ENCODE measurements at regions not wholly inside any gene's neighbourhood (a gene's known extent, or its start where the extent isn't known, plus 50 kb on each side); places are given as distances from the start of the nearest gene placed in this dataset.

DNA sequence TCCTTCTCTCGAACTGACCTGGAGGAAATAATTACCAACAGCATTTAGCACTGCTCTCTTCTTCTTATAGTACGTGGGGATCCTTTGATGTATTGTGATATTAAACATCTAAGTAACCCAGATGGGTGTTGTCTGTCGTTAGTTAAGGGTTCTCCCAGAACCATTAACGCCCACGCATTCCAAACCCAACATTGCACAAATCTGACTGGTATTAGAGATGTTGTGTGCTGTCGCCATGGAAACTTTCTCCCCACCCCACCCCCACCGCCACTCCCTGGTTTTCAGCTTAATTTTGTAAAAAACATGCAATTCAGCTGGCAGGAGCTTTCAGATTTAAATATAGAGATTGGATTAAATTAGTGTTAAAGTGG is 1495.2 kb downstream of the TBC1D22A start:
- no peak for TF ChIP-seq EZH2phosphoT487 (IDR thresholded peaks at IDR 0.05; ENCODE audit: borderline replicate concordance)
- TF ChIP-seq, protein P1, sequence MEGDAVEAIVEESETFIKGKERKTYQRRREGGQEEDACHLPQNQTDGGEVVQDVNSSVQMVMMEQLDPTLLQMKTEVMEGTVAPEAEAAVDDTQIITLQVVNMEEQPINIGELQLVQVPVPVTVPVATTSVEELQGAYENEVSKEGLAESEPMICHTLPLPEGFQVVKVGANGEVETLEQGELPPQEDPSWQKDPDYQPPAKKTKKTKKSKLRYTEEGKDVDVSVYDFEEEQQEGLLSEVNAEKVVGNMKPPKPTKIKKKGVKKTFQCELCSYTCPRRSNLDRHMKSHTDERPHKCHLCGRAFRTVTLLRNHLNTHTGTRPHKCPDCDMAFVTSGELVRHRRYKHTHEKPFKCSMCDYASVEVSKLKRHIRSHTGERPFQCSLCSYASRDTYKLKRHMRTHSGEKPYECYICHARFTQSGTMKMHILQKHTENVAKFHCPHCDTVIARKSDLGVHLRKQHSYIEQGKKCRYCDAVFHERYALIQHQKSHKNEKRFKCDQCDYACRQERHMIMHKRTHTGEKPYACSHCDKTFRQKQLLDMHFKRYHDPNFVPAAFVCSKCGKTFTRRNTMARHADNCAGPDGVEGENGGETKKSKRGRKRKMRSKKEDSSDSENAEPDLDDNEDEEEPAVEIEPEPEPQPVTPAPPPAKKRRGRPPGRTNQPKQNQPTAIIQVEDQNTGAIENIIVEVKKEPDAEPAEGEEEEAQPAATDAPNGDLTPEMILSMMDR (conservative IDR thresholded peaks at IDR 0.05; ENCODE audit: low read length): no peak
